ENCODE measurements at regions not wholly inside any gene's neighbourhood (a gene's known extent, or its start where the extent isn't known, plus 50 kb on each side); places are given as distances from the start of the nearest gene placed in this dataset.

GRCh38 chr1:220971221-220971620 is 92.0 kb downstream of the HLX start:
- TF ChIP-seq POLR2AphosphoS5 (IDR thresholded peaks at IDR 0.05; ENCODE audit: insufficient read depth, low read depth, low read length), result no peak
- TF ChIP-seq CTCF (IDR thresholded peaks at IDR 0.05; ENCODE audit: extremely low read depth in 1 of 2, insufficient read depth in 1 of 2, low read depth in 1 of 2, low read length in 2 of 2), result no peak
- no peak for TF ChIP-seq POLR2A (IDR thresholded peaks at IDR 0.05; ENCODE audit: low read depth, low read length)
- TF ChIP-seq MAX (IDR thresholded peaks at IDR 0.05; ENCODE audit: insufficient read depth, insufficient read length), result no peak
